Caki2 (cell line): ENCODE measurements at regions not wholly inside any gene's neighbourhood (a gene's known extent, or its start where the extent isn't known, plus 50 kb on each side); places are given as distances from the start of the nearest gene placed in this dataset.
"Not testable (repeated sequence)": the region's sequence is repeated elsewhere in the genome, so short reads cannot be mapped to it uniquely, and the experiment has no call there.

Experiments
- DNase-seq: peaks from one replicate; pipeline ENCODE4 v3.0.0-alpha.2; 2015; ENCODE audit warnings: low read depth
- in situ Hi-C: cut with HindIII; loops from 2 replicates; pipeline ENCODE4 v1.10.0; 2016; ENCODE audit warnings: low sequenced_read_pairs, low pct_unique_long_range_greater_than_20kb, mixed read lengths

DNA sequence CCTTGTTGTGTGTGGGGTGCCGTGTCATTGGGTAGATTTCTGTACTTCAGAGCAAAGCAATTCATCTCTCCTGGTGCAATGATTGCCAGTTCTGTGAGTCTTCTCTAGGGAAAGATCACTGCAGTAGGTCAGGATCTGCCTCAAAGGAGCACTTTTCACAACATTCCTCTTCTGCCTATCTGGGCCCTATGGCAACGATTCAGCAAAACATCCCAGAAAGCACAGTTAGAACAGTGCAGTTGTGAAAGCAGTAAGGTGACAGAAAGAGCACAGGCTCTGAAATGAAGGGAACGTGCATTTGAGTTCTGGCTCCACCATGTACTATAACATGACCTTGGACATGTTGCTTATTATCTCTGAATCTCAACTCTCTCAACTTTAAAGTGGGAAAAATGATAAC is 178.5 kb upstream of the N4BP1 start:
- in situ Hi-C loops, result no loop called here

DNA sequence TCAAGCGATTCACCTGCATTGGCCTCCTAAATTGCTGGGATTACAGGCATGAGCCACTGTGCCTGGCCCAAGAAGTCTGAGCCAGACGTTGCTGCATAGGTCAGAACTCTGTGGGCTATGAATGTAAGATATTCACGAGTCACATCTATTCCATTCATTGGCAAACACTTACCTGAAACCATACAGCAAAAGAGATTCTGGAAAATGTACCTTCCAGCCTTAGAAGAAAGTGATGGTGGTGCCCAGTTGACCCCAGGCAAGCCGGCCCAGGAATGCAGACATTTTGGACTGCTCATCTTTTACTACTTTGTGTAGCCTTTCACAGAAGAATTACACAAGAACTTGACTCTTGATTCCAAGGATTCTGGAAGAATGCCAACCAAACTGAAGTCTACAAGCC is 135.6 kb upstream of the N4BP1 start:
- no peak for DNase-seq
- in situ Hi-C loops, result no loop called here

More for the DNA sequence above, 178.5 kb upstream of the N4BP1 start:
- no peak for DNase-seq

DNA sequence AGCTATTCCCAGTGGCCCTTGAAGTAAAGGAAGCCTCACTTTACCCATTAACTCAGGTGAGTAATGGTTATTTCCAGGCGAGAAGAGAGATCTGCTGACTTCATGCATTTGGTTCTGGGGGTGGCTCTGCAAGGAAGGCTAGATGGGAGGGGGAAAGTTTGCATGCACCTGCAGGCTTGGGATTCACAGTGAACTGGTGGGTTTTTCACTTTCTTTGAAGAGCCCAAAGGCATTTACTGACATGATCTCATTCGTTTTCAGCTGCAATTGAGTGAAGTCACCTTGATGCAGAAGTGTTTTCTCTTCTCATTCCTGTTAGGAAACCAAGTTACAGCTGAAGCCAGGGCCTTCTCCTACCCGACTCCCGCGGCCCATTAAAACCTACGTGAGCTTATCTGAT is 131.0 kb upstream of the N4BP1 start:
- in situ Hi-C loops, result no loop called here
- DNase-seq, result no peak

DNA sequence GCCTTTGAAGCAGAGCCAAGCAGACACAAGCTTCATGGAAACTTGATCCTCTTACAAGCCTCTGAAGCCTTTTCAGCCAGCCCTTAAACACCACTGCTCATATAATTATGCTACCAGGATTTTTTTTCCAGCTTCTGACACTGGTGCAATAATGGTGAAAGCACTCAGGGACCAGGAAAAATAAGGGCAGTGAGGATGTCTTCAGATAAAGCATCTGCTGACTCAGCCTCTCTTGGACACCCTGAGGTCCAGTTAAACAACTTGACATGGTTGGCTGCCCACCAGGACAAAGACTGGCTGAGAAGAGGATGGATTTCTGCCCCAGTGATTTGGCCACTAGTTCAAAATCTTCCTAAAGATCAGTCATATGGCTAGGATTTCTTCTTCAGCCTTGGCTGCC is 124.2 kb upstream of the N4BP1 start:
- in situ Hi-C loops, result no loop called here
- no peak for DNase-seq

DNA sequence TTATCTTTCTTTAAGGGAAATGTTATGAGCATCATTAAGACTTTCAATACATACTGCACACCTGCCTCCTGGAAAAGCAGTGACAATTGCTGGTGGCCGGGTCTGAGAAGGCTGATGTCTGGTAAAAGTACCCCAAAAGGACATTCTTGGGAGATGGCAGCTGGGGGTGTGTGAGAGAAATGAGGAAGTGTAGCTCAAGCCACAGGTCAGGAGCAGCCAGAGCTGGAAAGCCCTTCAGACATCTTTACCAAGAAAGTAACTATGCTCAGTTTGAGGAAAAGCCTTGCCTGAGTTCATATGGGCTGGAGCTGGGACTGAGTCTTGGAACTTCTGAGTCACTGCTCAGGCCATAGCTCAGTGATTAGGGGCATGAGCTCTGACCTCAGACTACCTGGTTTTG is 94.7 kb upstream of the N4BP1 start:
- in situ Hi-C loops, result no loop called here
- no peak for DNase-seq

DNA sequence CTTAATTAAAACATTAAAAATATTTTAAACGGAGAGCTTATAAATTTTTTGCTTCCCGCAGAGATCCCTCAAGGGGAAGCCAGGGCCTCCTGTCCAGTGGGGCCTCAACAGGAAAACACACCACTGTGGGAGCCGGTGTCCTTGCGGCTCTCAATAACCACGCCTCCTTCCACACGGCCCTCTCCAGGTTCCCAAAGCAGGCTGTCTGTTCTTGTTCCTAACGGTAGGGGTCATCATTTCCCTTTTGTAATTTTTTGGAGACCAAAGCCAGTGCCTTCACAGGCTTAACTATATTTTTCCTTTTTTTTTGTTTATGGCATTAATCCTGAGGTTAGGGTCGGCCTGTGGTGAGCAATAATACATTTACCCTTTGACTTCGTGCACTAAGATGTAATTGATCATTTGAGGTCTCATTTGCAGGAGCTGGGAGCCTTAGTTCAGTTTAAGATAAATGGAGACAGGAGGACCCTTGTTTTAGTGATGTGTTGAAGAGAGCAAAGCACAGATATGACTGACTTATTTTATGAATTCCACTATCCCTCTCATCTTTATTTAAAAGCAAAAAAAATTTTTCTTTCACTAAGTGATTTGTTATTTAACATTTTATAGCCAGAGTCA is 77.5 kb upstream of the N4BP1 start:
- peak; percentile 47 for DNase-seq
- in situ Hi-C loops, result no loop called here

DNA sequence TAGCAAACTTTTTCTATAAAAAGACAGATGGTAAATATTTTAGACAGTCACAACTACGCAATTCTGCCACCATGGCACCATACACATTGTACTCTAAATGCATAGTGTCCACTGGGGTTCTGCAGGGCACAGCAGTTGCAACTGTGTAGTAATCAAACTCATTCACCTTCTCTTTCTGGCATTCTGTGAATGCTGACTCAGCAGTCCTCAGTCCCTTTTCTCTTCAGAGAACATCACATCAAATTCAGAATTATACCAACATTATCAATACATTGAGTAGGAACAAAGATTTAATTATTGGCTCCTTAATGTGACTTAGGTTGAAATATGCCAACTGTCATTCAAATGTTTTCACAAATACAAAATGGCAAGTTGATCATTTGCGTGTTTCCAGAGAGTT is 74.2 kb upstream of the N4BP1 start:
- in situ Hi-C loops, result no loop called here

DNA sequence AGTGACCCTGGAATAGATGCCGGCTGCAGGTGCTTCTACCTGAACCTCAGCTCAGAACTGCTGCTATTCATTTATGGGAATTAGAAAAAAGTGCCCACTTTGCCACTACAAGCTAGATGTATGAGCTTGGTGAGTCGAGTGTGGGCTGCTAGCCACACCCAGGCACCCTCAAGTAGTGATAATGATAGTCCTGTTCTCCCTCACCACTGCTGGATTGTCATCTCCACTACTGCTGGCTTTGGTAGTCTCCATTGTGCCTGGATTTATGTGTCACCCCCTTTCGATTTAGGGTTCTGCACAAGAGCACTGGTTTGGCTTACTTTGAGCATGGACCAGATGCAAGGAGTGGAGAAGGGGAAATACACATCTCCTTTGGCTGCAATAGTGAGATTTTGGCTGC is 73.0 kb upstream of the N4BP1 start:
- in situ Hi-C loops, result no loop called here
- no peak for DNase-seq

More for the DNA sequence above, 74.2 kb upstream of the N4BP1 start:
- no peak for DNase-seq

DNA sequence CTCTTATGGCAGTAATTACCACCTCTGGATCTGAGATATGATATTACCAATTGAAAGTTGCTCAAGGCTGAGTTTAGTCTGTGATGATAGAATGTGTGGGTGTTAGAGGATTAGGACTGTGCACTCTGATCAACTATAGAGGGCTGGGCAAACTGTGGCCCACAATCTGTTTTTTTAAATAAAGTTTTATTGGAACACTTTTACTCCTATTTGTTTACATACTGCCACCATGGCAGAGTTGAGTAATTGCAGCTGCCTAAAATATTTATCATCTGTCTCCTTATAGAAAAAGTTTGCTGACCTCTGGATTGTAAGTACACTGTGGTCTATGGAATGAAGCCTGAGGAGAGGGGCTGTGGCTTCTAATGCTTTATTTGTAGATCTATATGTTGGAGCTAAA is 71.5 kb upstream of the N4BP1 start:
- no peak for DNase-seq
- in situ Hi-C loops, result no loop called here

DNA sequence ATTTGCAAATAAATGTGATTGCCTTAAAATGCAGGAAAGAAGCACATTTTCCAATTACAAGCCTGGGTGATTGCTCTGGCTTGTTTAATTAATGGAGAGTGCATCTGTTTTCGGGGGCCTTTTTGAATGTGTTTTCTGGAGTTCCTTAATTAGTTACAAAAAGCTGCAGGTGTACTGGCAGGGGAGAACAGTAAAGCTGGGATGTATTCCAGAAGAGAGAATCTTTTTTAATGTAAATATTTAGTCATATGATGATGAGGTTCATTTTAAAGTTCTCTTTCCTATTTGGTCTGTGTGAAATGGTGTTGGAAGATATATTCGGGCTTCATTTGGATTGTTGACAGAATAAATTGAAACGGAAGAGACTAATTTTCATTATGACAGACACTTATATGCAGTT is 70.9 kb upstream of the N4BP1 start:
- DNase-seq, result no peak
- in situ Hi-C loops, result no loop called here

DNA sequence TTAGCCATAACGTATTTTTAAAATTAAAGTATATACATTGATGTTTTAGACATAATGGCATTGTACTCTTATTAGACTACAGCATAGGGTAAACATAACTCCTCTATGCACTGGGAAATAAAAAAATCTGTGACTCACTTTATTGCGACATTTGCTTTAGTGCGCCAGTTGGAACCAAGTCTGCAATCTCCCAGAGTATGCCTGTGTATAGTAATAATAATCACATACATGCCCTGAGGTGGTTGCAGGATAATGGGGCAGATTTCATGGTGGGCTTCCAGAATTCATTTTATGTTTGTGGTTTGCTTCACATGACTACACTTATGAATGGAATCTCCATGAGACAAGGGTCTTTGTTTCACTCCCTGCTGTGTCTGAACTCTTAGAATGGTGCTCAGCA is 66.9 kb upstream of the N4BP1 start:
- in situ Hi-C loops, result no loop called here

DNA sequence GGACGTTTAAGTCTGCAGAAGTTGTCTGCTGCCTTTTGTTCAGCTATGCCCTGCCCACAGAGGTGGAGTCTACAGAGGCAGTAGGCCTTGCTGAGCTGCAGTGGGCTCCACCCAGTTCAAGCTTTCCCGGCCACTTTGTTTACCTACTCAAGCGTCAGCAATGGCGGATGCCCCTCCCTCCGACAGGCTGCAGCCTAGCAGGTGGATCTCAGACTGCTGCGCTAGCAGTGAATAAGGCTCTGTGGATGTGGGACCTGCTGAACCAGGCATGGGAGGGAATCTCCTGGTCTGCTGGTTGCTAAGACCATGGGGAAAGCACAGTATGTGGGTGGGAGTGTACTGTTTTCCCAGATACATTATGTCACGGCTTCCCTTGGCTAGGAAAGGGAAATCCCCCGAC is 58.2 kb upstream of the N4BP1 start:
- DNase-seq, in situ Hi-C loops: not testable (repeated sequence)

More for the DNA sequence above, 66.9 kb upstream of the N4BP1 start:
- no peak for DNase-seq

DNA sequence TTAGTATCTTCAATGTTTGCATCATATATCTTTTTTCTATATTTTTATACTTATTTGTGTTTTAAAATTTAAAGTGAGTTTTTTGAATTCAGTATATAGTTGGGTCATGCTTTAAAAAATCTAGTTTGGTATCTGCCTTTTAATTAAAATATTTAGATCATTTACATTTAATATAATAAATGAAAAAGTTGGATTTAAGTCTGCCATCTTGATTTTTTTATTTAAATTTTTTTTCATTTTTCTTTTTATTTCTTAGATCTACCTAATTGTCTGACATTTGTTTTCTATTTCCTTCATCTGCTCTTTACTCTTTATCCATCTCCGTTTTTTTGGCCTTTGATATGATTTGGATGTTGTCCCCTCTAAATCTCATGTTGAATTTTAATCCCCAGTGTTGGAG is 50.0 kb upstream of the N4BP1 start:
- in situ Hi-C loops, result no loop called here

More for the DNA sequence above, 50.0 kb upstream of the N4BP1 start:
- DNase-seq, result no peak
